Aorta (tissue), 5 donors: ENCODE measurements at regions not wholly inside any gene's neighbourhood (a gene's known extent, or its start where the extent isn't known, plus 50 kb on each side); places are given as distances from the start of the nearest gene placed in this dataset.
"Not testable (repeated sequence)": the region's sequence is repeated elsewhere in the genome, so short reads cannot be mapped to it uniquely, and the experiment has no call there.

Experiments
- ATAC-seq: fragments of 200-7000 bp; cut with Tn5 transposase; one replicate; pipeline ENCODE4 v1.9.1; 2022; ENCODE audit warnings: moderate library complexity; ENCODE audit not compliant: low FRiP score
- DNase-seq, 2 donors: peaks; one replicate each; pipeline ENCODE4 v3.0.0-alpha.2; 2020
- H3K27ac ChIP-seq, 2 donors: one replicate each; pipeline ENCODE4 v1.5.1; 2013; ENCODE audit warnings: low read length in 2 of 2, mild to moderate bottlenecking in 2 of 2, moderate library complexity in 2 of 2, control low read depth in 1 of 2, inconsistent platforms in 1 of 2, low read depth in 1 of 2
- H3K27me3 ChIP-seq, 2 donors: one replicate each; pipeline ENCODE4 v1.6.1; 2013; ENCODE audit warnings: control low read depth in 1 of 2, low read length in 1 of 2, mild to moderate bottlenecking in 1 of 2, moderate library complexity in 1 of 2; ENCODE audit not compliant: insufficient read depth in 2 of 2, control insufficient read depth in 1 of 2
- H3K36me3 ChIP-seq, 2 donors: one replicate each; pipeline ENCODE4 v1.6.1; 2013; ENCODE audit warnings: control low read depth in 1 of 2, low read length in 1 of 2, mild to moderate bottlenecking in 1 of 2; ENCODE audit not compliant: insufficient read depth in 2 of 2, control insufficient read depth in 1 of 2
- H3K4me1 ChIP-seq, 2 donors: one replicate each; pipeline ENCODE4 v1.6.1; 2013; ENCODE audit warnings: low read length in 2 of 2, control low read depth in 1 of 2, mild to moderate bottlenecking in 1 of 2, moderate library complexity in 1 of 2; ENCODE audit not compliant: insufficient read depth in 2 of 2, control insufficient read depth in 1 of 2
- H3K4me3 ChIP-seq, 2 donors: one replicate each; pipeline ENCODE4 v1.5.1; 2013; ENCODE audit warnings: low read length in 2 of 2, control low read depth in 1 of 2, mild to moderate bottlenecking in 1 of 2
- H3K9me3 ChIP-seq: one replicate; pipeline ENCODE4 v1.6.1; 2013; ENCODE audit warnings: mild to moderate bottlenecking, low read length; ENCODE audit not compliant: control insufficient read depth
- WGBS, 2 donors: extraction: QIAGEN DNeasy Blood & Tissue Kit; methylation state at CpG; one replicate each; pipeline ENCODE4 v1.1.7; 2013; 5-methylcytosine and 5-hydroxymethylcytosine counted together
- intact Hi-C, 2 donors: fragments of 100-400 bp; cut with DNase I; formaldehyde crosslinking; loops; one replicate each; pipeline versions ENCODE4 v1.14.2 to v1.15.0; 2022
- donor health status: healthy with polysubstance abuse.
- donor health status: Bipolar disorder and iron deficiency.
- donor health status: DM: no; HTN: no; CAD: no.
- donor health status: DM: no; HTN: no; CAD: no.
- donor health status: DM: yes; HTN: yes; CAD: no.

DNA sequence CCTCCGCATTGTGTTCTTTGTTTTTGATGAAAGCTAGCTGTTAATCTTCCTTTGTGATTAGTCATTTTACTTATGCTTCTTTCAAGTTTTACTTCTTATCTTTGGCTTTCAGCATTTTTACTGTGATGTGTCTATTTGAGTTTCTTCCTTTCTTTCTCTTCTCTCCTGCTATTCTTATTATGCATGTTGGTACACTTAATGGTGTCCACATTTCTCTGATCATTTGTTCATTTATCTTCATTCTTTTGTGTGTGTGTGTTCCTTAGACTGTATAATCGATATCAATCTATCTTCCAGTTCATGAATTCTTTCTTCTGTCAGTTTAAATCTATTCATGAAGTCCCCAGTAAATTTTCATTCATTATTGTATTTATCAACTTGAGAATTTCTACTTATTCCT lies 1650.3 kb downstream of the BRINP3 start:
- intact Hi-C loops, result no loop called here
- DNase-seq, result no peak
- 78 to 84% methylated on average over 2 of the region's 2 CpGs for WGBS, 2 donors

DNA sequence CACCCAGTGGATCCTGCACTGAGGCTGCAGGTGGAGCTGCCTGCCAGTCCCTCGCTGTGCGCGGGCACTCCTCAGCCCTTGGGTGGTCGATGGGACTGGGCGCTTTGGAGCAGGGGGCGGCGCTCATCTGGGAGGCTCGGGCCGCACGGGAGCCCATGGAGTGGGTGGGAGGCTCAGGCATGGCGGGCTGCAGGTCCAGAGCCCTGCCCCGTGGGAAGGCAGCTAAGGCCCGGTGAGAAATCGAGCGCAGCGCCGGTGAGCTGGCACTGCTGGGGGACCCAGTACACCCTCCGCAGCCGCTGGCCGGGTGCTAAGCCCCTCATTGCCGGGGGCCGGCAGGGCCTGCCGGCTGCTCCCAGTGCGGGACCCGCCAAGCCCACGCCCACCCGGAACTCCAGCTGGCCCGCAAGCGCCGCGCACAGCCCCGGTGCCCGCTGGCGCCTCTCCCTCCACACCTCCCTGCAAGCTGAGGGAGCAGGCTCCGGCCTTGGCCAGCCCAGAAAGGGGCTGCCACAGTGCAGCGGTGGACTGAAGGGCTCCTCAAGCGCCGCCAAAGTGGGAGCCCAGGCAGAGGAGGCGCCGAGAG lies 1636.5 kb downstream of the BRINP3 start:
- WGBS, 2 donors, result 97 to 98% methylated on average over 36 to 40 of the region's 40 CpGs
- intact Hi-C loops, H3K9me3 ChIP-seq, H3K27ac ChIP-seq, DNase-seq, H3K4me1 ChIP-seq, H3K36me3 ChIP-seq, ATAC-seq, H3K27me3 ChIP-seq, H3K4me3 ChIP-seq: not testable (repeated sequence)

More for the DNA sequence above, 1650.3 kb downstream of the BRINP3 start:
- Histone ChIP-seq H3K36me3 (no peaks in the 10 kb centered on the region), H3K4me1 (no peaks in the 10 kb centered on the region), H3K27ac (no peak overlapping the region), H3K27me3 (no peaks in the 10 kb centered on the region), H3K9me3 (no peaks in the 10 kb centered on the region), H3K4me3 (no peak overlapping the region)
- no peak for ATAC-seq

DNA sequence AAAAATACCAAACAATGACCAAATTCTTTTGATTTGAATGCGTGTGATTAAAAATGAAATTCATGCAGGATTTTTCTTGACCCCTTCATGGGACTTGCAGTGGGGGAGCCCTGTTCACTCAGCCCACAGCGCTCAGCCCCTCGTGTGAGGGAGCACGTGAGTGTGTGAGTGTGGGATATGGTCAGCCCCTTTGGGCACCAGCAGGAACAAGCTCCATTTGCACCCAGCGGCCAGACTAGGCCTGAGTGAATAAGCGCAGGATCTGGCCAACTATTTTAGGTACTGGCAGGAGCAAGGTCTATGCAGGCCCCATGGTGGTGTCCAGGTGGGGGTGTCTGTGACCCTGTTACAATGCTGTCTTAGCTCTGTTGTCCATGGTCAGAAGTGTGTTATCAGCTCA lies 1631.2 kb downstream of the BRINP3 start:
- Histone ChIP-seq H3K4me1 (no peaks in the 10 kb centered on the region), H3K27ac (no peak overlapping the region), H3K4me3 (no peak overlapping the region), H3K36me3 (no peaks in the 10 kb centered on the region), H3K9me3 (no peaks in the 10 kb centered on the region), H3K27me3 (no peaks in the 10 kb centered on the region)
- WGBS, 2 donors, result 92 to 93% methylated on average over 6 of the region's 6 CpGs
- intact Hi-C loops, result no loop called here
- DNase-seq (no peak), ATAC-seq (no peak)

DNA sequence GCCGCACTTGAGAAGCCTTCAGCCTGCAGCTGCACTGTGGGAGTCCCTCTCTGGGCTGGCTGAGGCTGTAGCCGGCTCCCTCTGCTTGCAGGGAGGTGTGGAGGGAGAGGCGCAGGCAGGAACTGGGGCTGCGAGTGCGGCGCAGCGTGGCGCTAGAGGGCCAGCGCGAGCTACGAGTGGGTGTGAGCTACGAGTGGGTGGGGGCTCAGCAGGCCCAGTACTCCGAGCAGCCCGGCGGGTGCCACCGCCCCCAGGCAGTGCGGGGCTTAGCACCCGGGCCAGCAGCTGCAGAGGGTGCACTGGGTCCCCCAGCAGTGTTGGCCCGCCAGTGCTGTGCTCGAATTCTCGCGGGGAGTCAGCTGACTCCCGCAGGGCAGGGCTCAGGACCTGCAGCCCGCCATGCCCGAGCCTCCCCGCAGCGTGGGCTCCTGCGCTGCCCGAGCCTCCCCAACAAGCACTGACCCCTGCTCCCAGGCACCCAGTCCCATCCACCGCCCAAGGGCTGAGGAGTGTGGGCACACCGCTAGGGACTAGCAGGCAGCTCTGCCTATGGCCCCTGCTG lies 1620.1 kb downstream of the BRINP3 start:
- no peak for DNase-seq
- ATAC-seq, result peak; percentile 29

DNA sequence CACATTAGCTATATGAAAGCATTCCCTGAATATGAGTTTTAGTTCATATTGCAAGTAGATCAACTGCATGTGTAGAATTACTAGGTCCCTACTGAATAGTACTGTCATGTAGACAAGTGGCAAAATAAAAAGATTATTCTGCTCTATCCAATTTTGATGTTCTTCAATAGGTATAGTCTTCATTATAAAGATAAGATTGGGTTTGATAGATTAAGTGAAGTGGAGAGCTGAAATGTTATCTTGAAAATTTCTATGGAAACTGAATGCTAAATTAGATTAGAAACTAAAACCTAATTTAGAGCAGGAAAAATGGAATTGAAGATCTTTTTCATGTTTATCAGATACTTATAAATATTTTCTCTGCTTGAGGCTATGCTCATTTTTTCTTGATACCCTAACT lies 1610.0 kb downstream of the BRINP3 start:
- no peaks in the 10 kb centered on the region for H3K36me3 ChIP-seq
- H3K9me3 ChIP-seq, result no peaks in the 10 kb centered on the region
- DNase-seq, result no peak
- no peaks in the 10 kb centered on the region for H3K4me1 ChIP-seq
- no peak overlapping the region for H3K27ac ChIP-seq
- intact Hi-C loops, result no loop called here
- H3K4me3 ChIP-seq, result no peak overlapping the region
- no peaks in the 10 kb centered on the region for H3K27me3 ChIP-seq
- no peak for ATAC-seq

More for the DNA sequence above, 1620.1 kb downstream of the BRINP3 start:
- WGBS, 2 donors, result 95 to 96% methylated on average over 22 to 31 of the region's 31 CpGs
- H3K27me3 ChIP-seq, result no peaks in the 10 kb centered on the region
- intact Hi-C loops, result no loop called here
- H3K36me3 ChIP-seq, result no peaks in the 10 kb centered on the region
- no peak overlapping the region for H3K4me3 ChIP-seq
- no peaks in the 10 kb centered on the region for H3K4me1 ChIP-seq
- H3K9me3 ChIP-seq, result no peaks in the 10 kb centered on the region
- H3K27ac ChIP-seq, result no peak overlapping the region

DNA sequence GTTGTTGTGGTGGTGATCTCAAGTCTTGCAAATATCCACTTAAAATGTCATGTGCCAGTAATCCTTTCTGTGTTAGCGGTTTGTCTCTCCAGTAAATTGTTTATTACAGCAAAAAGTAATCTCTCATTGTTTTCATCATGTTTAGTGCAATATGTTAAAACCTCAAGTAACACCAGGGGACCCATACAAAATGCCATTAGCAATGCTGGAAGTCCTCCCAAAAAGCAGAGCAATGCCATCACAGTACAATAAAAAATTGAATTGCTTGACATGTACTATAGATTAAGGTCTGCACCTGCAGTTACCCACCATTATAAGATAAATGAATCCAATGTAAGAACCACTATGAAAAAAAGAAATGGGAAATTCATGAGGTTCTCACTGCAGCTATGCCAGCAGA lies 1606.5 kb downstream of the BRINP3 start:
- WGBS, 2 donors, result 53 to 83% methylated on average over 1 of the region's 1 CpG
- H3K4me3 ChIP-seq, result no peak overlapping the region

DNA sequence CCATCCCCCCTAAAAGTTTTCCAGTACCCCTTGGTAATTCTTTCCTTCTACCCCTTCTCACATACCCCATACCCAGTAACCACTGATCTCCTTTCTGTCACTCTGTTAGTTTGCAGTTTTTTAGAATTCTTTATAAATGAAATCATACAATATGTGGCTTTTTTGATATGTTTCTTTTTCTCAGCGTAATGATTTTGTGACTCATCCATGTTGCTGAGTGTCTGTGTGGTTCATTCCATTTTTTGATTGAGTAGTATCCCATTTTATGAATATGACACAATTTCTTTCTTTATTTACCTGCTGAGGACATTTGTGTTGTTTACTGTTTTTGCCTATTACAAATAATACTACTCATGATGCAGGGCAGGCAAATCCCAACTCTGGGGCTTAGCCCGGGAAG lies 1605.3 kb downstream of the BRINP3 start:
- no peak for ATAC-seq
- DNase-seq, result no peak

More for the DNA sequence above, 1606.5 kb downstream of the BRINP3 start:
- intact Hi-C loops, result no loop called here
- Histone ChIP-seq H3K4me1 (no peaks in the 10 kb centered on the region), H3K27ac (no peak overlapping the region), H3K36me3 (no peaks in the 10 kb centered on the region), H3K9me3 (no peaks in the 10 kb centered on the region), H3K27me3 (no peaks in the 10 kb centered on the region)
- no peak for ATAC-seq
- no peak for DNase-seq

DNA sequence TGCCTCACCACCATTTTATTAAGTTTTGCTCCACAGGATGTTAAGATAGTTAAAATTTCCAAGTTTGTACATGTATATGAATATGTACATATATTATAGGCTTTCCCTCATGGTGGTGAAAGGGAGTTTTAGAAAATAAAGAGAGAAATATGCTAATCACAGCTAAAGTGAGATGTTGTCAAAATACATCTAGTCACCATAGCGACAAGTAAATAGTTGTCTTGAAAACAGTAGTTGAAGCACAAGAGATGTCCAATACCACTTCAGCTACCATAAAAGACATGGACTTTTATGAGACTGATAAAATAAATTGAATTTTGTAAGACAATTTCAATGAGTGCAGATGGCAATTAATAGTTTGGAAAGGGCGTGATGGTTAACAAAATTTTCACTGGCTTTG lies 1600.0 kb downstream of the BRINP3 start:
- Histone ChIP-seq H3K9me3 (no peaks in the 10 kb centered on the region), H3K36me3 (no peaks in the 10 kb centered on the region), H3K4me3 (no peak overlapping the region), H3K27me3 (no peaks in the 10 kb centered on the region), H3K4me1 (no peaks in the 10 kb centered on the region), H3K27ac (no peak overlapping the region)
- intact Hi-C loops, result no loop called here
- ATAC-seq (no peak), DNase-seq (no peak)
- 93 to 94% methylated on average over 2 of the region's 2 CpGs for WGBS, 2 donors

More for the DNA sequence above, 1605.3 kb downstream of the BRINP3 start:
- 80 to 84% methylated on average over 2 of the region's 2 CpGs for whole genome bisulfite sequencing, 2 donors
- H3K4me1 ChIP-seq, result no peaks in the 10 kb centered on the region
- intact Hi-C loops, result no loop called here
- H3K4me3 ChIP-seq, result no peak overlapping the region
- no peaks in the 10 kb centered on the region for H3K27me3 ChIP-seq
- no peaks in the 10 kb centered on the region for H3K9me3 ChIP-seq
- H3K27ac ChIP-seq, result no peak overlapping the region
- H3K36me3 ChIP-seq, result no peaks in the 10 kb centered on the region

DNA sequence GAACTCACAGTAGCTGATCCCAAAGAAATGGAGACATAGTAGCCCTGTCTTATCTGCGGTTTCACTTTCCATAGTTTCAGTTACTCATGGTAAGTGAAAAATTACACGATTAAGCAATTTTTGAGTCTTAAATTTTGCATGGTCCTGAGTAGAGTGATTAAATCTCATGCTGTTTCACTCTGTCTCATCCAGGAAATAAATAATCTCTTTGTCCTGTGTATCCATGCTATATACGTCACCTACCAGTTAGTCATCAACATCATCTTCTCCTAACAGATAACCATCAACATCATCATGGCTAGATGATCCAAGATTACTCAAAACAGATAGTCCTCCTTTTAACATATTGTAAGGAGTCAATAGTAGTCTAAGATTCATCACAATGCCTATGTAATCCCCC lies 1589.3 kb downstream of the BRINP3 start:
- Histone ChIP-seq H3K4me3 (no peak overlapping the region), H3K9me3 (no peaks in the 10 kb centered on the region), H3K4me1 (no peaks in the 10 kb centered on the region), H3K36me3 (no peaks in the 10 kb centered on the region), H3K27me3 (no peaks in the 10 kb centered on the region), H3K27ac (no peak overlapping the region)
- DNase-seq, result no peak
- no peak for ATAC-seq
- WGBS, 2 donors, result 61 to 76% methylated on average over 3 of the region's 3 CpGs
- intact Hi-C loops, result no loop called here
